ENCODE measurements at regions not wholly inside any gene's neighbourhood (a gene's known extent, or its start where the extent isn't known, plus 50 kb on each side); places are given as distances from the start of the nearest gene placed in this dataset.

GRCh38 chr9:36487482-36488388 is 85.0 kb upstream of the MELK start (continued):
- no peak for TF ChIP-seq REST (IDR thresholded peaks at IDR 0.05; ENCODE audit: low read depth, low read length)
- TF ChIP-seq LARP7 (IDR thresholded peaks at IDR 0.05), result 0 out of 2 replicates have a peak, but pooled peaks have one; percentile 48
- TF ChIP-seq SIN3A (IDR thresholded peaks at IDR 0.05; ENCODE audit: low read depth, low read length), result 0 out of 2 replicates have a peak, but pooled peaks have one; percentile 50
- 0 out of 2 replicates have a peak, but pooled peaks have one; percentile 43 for TF ChIP-seq RELB (IDR thresholded peaks at IDR 0.05; ENCODE audit: low read depth)
- TF ChIP-seq MYB (IDR thresholded peaks at IDR 0.05; ENCODE audit: borderline replicate concordance, low read depth, low read length), result no peak
- TF ChIP-seq IKZF2 (IDR thresholded peaks at IDR 0.05), result peak; percentile 36 to 48; a peak in 2 of 4 replicates
- TF ChIP-seq ZNF384 (IDR thresholded peaks at IDR 0.05; ENCODE audit: borderline replicate concordance, low read depth, low read length), result no peak
- no peak for TF ChIP-seq HDAC6 (IDR thresholded peaks at IDR 0.05; ENCODE audit: unreplicated experiment)
- TF ChIP-seq FOXK2 (IDR thresholded peaks at IDR 0.05), result no peak
- TF ChIP-seq HCFC1 (IDR thresholded peaks at IDR 0.05; ENCODE audit: low read length), result peak; percentile 3; the same call in 1 of the 2 replicates
- TF ChIP-seq CBX5 (IDR thresholded peaks at IDR 0.05; ENCODE audit: low read depth), result peak; percentile 21; the same call in 1 of the 2 replicates
- no peak for TF ChIP-seq NR2C2 (IDR thresholded peaks at IDR 0.05; ENCODE audit: borderline replicate concordance, control insufficient read depth, insufficient read length, low read depth)
- TF ChIP-seq HDGF (IDR thresholded peaks at IDR 0.05), result peak; percentile 84
- TF ChIP-seq IRF5 (IDR thresholded peaks at IDR 0.05; ENCODE audit: borderline replicate concordance), result no peak
- no peak for TF ChIP-seq SREBF2 (IDR thresholded peaks at IDR 0.05; ENCODE audit: low read length)
- TF ChIP-seq NR2F1 (conservative IDR thresholded peaks at IDR 0.05), result peak; percentile 69
- no peak for TF ChIP-seq ZNF274 (IDR thresholded peaks at IDR 0.05; ENCODE audit: insufficient read depth, insufficient read length)
- no peak for TF ChIP-seq ATF7 (IDR thresholded peaks at IDR 0.05; ENCODE audit: low read depth)
- peak in 1 of 2 experiments; percentile 85; a peak in 2 of 3 replicates for TF ChIP-seq EGR1 (IDR thresholded peaks at IDR 0.05; ENCODE audit: borderline replicate concordance in 1 of 2, low read depth in 2 of 2, low read length in 2 of 2)
- peak; percentile 87 for TF ChIP-seq NBN (IDR thresholded peaks at IDR 0.05)
- no peak for TF ChIP-seq IRF3 (IDR thresholded peaks at IDR 0.05)
- TF ChIP-seq ZNF207 (IDR thresholded peaks at IDR 0.05; ENCODE audit: borderline replicate concordance), result 0 out of 2 replicates have a peak, but pooled peaks have one; percentile 49
